ENCODE measurements at regions not wholly inside any gene's neighbourhood (a gene's known extent, or its start where the extent isn't known, plus 50 kb on each side); places are given as distances from the start of the nearest gene placed in this dataset.

DNA sequence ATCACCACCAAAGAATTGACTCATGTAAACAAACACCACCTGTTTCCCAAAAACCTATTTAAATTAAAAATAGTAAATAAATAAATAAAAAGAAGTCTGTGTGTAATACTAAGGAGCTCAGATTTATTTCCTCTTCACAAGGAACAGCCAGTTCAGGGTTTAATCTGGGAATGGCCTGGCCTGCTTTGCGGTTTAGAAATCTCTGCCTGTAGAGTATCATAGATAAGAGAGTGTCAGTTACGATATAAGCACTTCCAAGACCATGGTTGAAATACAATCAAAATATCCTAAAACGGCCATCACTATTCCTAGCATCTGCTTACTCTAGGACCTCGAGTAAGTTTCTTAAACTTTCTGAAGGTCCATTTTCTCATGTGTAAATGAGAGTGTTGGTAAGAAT is 274.4 kb downstream of the PLPP3 start:
- no peak for DNase-seq

DNA sequence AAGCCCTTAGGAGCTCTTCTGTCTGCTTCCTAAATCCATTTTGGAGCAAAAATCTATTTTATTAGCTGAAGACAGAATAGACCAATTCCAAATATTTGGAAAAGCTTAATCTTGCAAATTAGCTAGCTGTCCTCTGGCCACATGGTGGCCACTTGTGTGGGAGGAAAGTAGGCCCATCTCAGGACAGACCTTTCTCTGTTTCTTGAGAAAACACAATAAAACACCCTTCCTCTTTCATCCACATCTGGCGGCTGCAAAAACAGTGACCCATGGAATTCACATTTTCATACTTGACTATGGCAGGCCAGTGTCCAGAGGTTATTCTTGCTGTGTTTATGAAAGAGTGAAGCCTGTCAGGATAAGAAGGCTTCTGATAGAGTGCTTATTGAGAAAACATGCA is 275.6 kb downstream of the PLPP3 start:
- DNase-seq, result no peak

DNA sequence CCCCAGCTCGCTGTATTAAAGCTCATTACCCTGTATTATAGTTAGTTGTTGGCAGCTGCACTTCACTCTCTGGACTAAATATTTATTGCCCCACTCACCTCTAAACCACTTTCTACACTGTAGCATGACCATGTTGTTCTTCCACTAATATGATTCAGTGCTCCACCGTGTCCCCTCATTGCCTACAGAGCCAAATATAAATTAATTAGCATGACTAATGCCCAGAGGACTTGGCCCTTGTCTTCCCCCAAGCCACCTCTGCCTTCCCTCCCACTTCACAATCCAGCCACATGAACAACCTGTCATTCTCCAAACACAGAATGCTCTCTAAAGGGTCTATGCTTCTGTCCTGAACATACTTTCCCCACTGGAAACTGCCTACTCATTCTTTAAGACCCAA is 276.5 kb downstream of the PLPP3 start:
- no peak for DNase-seq

GRCh38 chr1:56301791-56302190 is 277.6 kb downstream of the PLPP3 start:
- DNase-seq, result no peak

DNA sequence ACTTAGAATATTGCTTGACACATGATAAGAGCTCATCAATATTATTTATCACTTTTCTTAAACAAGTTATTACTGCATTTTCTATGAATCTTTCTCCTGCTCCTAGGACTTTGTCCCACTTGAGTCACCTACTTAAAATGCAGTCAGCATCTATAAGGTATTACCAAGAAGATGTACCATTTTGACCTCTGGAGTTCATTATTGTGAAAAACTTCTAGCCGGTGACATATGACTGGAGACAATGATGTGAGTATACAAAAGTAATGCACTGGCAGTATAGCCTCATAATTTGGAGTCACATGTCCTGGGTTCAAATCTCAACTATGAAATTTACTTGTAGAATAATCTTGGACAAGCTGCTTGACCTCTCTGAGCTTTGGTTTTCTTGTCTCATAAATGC is 278.5 kb downstream of the PLPP3 start:
- no peak for DNase-seq

- no peak for DNase-seq
Measured at GRCh38 chr1:56298866-56299265, 280.5 kb downstream of the PLPP3 start.

DNA sequence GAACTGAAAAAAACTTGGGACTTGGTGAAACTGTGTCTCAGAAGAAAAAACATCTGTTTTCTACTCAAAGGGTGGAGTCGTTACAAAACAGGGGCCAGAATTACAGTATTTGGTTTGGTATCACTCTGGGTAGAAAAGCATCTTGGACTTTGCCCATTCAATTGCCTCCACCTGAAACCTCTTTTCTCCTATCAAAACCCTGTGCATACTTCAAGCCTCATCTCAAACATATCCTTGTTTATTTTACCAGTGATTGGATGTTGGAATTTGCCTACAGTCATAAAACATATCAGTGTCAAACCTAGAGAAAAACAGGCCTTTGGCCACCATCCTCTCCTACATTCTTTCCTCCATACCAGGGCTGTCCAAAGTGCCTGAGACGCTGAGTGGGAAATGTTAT is 281.5 kb downstream of the PLPP3 start:
- DNase-seq, result no peak

DNA sequence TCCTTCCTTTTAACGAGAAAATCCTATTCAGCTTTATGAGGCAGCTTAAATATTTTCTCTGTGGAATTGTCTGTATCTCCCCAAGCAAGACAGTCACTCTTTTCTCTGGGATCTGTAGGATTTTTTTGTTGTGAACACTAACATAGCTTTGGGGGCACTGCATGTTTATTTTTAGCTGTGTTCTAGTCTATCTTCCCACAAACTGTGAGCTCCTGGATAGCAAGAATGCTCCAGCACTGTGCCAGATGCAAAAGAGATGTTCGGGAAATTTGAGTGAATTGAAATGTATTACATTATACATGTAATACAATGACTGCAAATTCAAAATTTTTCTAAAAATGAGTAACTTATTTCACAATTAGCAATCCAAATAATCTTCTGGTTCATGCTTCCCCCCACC is 282.2 kb downstream of the PLPP3 start:
- DNase-seq, result no peak

DNA sequence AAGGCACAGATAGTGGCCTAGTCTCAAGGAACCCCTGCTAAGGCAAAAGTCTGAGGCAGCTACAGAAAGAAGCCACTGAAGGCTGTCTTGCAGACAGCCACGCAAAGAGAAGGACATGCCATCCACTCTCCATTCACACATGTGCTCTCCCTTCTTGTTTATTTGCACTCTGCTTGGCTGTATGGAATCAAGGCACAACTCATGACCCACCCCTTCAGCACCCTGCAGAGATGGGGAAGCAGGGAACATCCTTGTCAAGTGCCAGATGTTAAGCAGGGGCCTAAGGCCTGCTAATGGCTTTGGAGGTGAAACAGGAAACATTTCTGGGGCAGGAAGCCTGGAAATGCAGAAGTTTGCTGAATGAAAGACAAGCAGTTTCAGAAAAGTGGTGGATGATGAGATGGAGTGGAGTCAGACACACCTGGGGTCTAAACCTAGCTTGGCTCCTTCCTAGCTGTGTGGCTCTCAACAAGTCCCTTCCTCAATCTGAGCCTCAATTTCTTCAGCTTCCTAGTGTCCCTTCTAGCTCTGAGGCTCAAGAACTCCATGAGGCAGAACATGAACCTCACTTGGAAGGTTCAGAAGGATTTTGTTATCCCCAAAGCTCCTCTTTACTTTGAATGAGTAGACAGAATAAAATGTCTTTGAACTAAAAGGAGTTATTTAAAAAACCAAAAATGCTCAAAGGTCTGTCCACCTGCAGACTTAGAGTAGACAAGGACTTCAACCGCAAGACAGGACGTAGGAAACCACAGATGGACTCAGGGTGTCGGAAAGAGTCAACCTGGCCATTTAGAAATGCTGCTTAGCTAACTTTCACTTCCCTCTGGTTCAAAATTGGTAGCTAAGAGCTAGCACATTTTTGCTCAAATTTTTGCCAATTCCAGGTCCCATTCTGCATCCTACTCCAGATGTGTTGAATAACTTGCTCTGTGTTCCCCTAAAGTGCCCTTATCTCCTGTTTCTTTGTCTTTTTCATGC is 283.1 kb downstream of the PLPP3 start:
- DNase-seq, result no peak

DNA sequence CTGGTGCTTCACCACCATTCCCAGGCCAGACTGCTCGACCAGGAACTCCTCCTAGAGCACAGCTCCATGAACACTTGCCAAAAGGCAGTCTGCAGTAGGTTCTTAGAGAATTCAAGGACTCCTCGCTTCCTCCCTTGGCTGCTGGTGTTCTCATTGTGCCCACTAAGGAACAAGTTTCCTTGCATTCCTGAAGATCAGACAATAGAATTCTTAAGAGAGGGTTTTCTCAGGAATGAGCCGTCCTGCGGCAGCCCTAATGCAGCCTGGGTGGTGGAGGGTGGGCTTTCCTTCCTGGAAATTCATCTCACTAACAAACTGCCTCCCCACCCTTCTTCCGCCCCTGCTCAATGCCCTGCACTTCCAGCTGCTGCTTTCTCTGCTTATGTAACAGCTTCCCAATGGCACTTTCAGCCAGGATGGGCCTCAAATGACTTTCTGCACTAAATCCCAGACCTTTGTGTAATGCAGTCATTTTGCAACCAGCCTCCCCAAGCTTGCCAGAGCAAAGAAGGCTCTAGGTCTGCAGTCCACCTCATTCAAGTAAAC is 287.9 kb downstream of the PLPP3 start:
- no peak for DNase-seq

DNA sequence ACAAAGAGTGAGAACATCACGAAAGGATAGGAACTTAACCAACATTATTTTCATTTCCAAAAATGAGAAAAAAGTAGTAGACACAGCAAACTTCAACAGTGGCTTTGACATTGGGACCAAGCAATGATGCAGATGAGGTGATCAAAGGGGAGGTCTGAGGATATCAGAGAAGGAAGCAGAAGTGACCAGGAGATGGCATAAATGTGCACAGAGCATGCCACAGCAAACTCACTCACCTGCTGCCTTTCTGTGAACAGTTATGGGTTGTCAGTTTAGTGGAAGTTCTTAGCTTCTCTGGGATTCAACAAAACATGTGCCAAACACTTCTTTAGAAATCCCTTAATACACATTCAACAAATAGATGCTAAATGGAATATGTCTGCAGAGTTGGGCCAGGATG is 290.1 kb downstream of the PLPP3 start:
- DNase-seq, result no peak

GRCh38 chr1:56287721-56288120 is 291.6 kb downstream of the PLPP3 start:
- DNase-seq, result no peak

DNA sequence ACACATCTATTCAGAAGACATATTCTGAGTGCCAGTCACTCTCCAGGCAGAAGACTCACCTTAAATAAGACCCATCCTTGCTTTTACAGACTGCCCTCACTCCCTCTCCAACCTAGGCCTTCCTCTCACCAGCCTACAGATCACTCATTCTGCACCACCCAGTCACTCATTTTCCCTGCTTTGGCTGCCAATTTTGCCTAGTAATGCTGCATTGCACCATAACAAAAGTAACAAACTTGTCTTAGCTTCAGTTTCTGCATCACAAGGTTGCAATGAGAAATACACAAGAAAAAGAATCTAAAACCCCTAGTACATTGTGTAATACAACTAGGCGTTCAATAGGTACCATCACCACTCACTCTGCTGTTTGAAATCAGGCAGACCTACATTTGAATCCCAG is 292.4 kb downstream of the PLPP3 start:
- no peak for DNase-seq

GRCh38 chr1:56286506-56286905 is 292.9 kb downstream of the PLPP3 start:
- DNase-seq, result no peak

GRCh38 chr1:56285554-56286402 is 293.6 kb downstream of the PLPP3 start:
- no peak for DNase-seq

DNA sequence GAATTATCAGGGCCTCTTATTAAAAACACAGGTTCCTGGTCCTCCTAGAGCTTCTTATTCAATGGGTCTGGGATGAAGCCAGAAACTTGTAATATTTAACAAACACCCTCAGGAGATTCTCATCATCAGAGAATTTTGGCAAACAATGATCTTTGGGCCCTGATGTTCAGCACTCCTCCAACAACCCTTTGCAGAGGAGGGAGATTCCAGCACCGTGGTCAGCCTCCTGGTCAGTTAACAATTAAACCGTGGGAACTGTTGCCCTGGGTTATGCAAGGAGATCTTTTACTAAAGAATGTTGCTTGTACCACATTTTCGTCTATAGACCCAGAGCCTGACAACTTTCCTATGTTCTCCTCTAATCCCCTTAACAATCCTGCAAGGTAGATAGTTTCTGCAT is 294.4 kb downstream of the PLPP3 start:
- DNase-seq, result no peak

DNA sequence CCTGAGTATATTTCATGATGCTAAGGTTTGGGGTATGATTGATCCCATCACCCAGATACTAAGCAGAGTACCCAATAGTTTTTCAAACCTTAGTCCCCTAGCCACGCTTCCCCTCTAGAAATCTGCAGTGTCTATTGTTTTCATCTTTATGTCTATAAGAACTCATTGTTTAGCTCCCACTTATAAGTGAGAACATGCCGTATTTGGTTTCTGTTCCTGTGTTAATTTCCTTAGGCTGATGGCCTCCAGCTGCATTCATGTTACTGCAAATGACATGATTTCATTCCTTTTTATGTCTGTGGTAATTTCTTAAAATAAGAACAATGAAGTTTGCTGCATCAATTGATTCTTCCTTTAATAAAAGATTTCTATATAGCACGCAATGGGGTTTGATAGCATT is 301.3 kb downstream of the PLPP3 start:
- DNase-seq, result no peak

DNA sequence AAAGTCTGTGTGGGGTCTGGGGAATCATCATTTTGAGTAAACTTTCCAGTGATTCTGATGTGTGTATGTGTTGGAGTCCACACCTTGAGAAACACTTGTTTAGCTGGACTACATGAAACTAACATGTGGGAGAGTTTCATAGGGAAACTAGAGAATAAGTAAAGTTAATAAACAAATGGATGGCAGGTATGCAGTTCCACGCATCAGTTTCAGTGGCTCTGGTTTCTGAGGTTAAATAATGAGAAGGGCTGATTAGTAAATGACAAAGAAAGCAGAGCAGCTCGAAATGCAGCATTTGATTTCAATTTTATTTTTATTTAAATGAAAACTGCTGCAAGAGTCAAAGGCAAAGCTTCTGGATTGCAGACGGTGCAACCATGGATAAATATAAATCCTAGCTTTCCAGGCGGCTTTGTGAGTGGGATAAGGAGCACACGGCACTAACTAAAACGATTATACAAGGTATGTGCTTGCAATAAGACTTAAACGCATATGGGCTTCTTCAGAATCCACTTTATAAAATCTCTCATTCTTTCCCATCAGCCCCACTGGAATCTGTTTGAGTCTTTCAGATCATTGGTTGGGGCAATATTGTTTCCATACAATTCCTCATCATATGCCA is 310.7 kb downstream of the PLPP3 start:
- no peak for DNase-seq

GRCh38 chr1:56267611-56268010 is 311.8 kb downstream of the PLPP3 start:
- DNase-seq, result no peak

- DNase-seq, result no peak
Measured at GRCh38 chr1:56266359-56266758, 313.0 kb downstream of the PLPP3 start.

GRCh38 chr1:56265216-56265615 is 314.1 kb downstream of the PLPP3 start:
- no peak for DNase-seq

GRCh38 chr1:56263908-56264307 is 315.5 kb downstream of the PLPP3 start:
- no peak for DNase-seq

DNA sequence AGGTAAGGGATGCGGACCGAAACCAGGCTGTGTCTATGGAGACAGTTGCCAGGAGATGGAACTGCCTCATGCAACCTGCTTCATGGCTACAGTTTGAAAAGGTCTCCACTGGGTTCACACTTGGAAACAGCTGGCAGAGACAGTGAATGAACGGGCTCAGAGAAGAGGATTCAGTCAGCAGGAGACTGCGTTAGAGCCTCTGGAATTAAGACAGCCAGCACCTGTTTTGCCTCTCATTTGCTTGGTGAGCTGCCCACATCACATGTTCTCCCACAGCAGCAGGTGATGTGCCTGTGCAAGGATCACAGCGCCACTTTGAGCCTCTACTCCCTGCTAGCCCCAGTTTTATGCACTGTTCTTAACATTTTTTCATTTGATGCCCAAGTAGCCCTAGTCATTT is 321.0 kb downstream of the PLPP3 start:
- no peak for DNase-seq

Measured in NK-92 treated with Interleukin-12 subunit alpha and Interleukin-12 subunit beta, amount 100 ng/mL, for 24 hours (cell line).